WTC11 (cell line): ENCODE measurements at regions not wholly inside any gene's neighbourhood (a gene's known extent, or its start where the extent isn't known, plus 50 kb on each side); places are given as distances from the start of the nearest gene placed in this dataset.

ENCODE experiments used
- GRHL2 ChIP-seq: fragments of 250-450 bp; sonication (Bioruptor Pico); IDR thresholded peaks from 2 replicates; pipeline ENCODE4 v1.8.0; 2022; ENCODE audit warnings: mild to moderate bottlenecking, moderate library complexity; ENCODE audit not compliant: insufficient replicate concordance, severe bottlenecking
- MAX ChIP-seq: sonication (generic); formaldehyde crosslinking; IDR thresholded peaks from 2 replicates; pipeline ENCODE4 v1.8.0; 2022; ENCODE audit warnings: mild to moderate bottlenecking, missing genetic modification reagents

- TF ChIP-seq MAX (CRISPR knock-in tag) (no peak), GRHL2 (no peak)
Measured at GRCh38 chr5:39648085-39648847, 223.5 kb upstream of the DAB2 start.
